GM19463 (cell line): ENCODE measurements at regions not wholly inside any gene's neighbourhood (a gene's known extent, or its start where the extent isn't known, plus 50 kb on each side); places are given as distances from the start of the nearest gene placed in this dataset.
A peak's percentile ranks its signal among the peaks of the same experiment; 100 is the strongest.
"Not testable (repeated sequence)": the region's sequence is repeated elsewhere in the genome, so short reads cannot be mapped to it uniquely, and the experiment has no call there.

Experiments
- ATAC-seq: cut with Tn5 transposase; IDR thresholded peaks from one replicate; pipeline ENCODE4 v1.9.1; 2021; ENCODE audit warnings: mild to moderate bottlenecking, moderate library complexity; ENCODE audit not compliant: unreplicated experiment

GRCh38 chr3:159881828-159882309 is 106.8 kb upstream of the IL12A start:
- ATAC-seq: no peak

- ATAC-seq: no peak
Measured at GRCh38 chr3:159882367-159882766, 106.3 kb upstream of the IL12A start.

- ATAC-seq: peak; percentile 42
Measured at GRCh38 chr3:159882790-159883779, 105.5 kb upstream of the IL12A start.

- ATAC-seq: no peak
Measured at GRCh38 chr3:159884661-159885402, 103.8 kb upstream of the IL12A start.

GRCh38 chr3:159886050-159886449 is 102.6 kb upstream of the IL12A start:
- ATAC-seq: peak; percentile 33

GRCh38 chr3:159886530-159886929 is 102.1 kb upstream of the IL12A start:
- not testable (repeated sequence) for ATAC-seq

GRCh38 chr3:159887168-159887567 is 101.5 kb upstream of the IL12A start:
- no peak for ATAC-seq

- no peak for ATAC-seq
Measured at GRCh38 chr3:159887911-159888310, 100.7 kb upstream of the IL12A start.

- no peak for ATAC-seq
Measured at GRCh38 chr3:159892171-159892795, 96.4 kb upstream of the IL12A start.

GRCh38 chr3:159892801-159893200 is 95.8 kb upstream of the IL12A start:
- no peak for ATAC-seq

GRCh38 chr3:159894386-159894785 is 94.2 kb upstream of the IL12A start:
- ATAC-seq: no peak

- ATAC-seq: no peak
Measured at GRCh38 chr3:159895430-159895829, 93.2 kb upstream of the IL12A start.

- ATAC-seq: no peak
Measured at GRCh38 chr3:159896543-159896942, 92.1 kb upstream of the IL12A start.

- no peak for ATAC-seq
Measured at GRCh38 chr3:159897331-159898075, 91.1 kb upstream of the IL12A start.

- ATAC-seq: no peak
Measured at GRCh38 chr3:159898147-159898546, 90.5 kb upstream of the IL12A start.

- ATAC-seq: no peak
Measured at GRCh38 chr3:159899166-159899565, 89.5 kb upstream of the IL12A start.

- peak; percentile 65 for ATAC-seq
Measured at GRCh38 chr3:159902546-159903314, 85.9 kb upstream of the IL12A start.

- peak; percentile 22 for ATAC-seq
Measured at GRCh38 chr3:159904455-159904854, 84.2 kb upstream of the IL12A start.

- no peak for ATAC-seq
Measured at GRCh38 chr3:159904911-159905310, 83.7 kb upstream of the IL12A start.

GRCh38 chr3:159907828-159908227 is 80.8 kb upstream of the IL12A start:
- no peak for ATAC-seq
